H9 (cell line): ENCODE measurements at regions not wholly inside any gene's neighbourhood (a gene's known extent, or its start where the extent isn't known, plus 50 kb on each side); places are given as distances from the start of the nearest gene placed in this dataset.

ENCODE experiments used
- DNase-seq: peaks from one replicate; pipeline ENCODE4 v3.0.0-alpha.2; 2017
- H2AFZ ChIP-seq: one replicate; pipeline ENCODE4 v1.6.1; 2013; ENCODE audit warnings: mild to moderate bottlenecking, low read length, control low read depth, moderate library complexity
- H2AK5ac ChIP-seq: 2 replicates; pipeline ENCODE4 v1.6.1; 2013; ENCODE audit warnings: low read length, control low read depth, mixed read lengths; ENCODE audit not compliant: insufficient read length
- H2BK120ac ChIP-seq: one replicate; pipeline ENCODE4 v1.6.1; 2013; ENCODE audit warnings: low read depth, mild to moderate bottlenecking, low read length, control low read depth, inconsistent platforms; ENCODE audit not compliant: poor library complexity, severe bottlenecking
- H2BK12ac ChIP-seq: 2 replicates; pipeline ENCODE4 v1.6.1; 2013; ENCODE audit warnings: low read length, control low read depth, mixed read lengths, low read depth; ENCODE audit not compliant: insufficient read length
- H2BK15ac ChIP-seq: 2 replicates; pipeline ENCODE4 v1.6.1; 2013; ENCODE audit warnings: low read depth, low read length, control low read depth
- H2BK20ac ChIP-seq: one replicate; pipeline ENCODE4 v1.6.1; 2013; ENCODE audit warnings: low read depth, mild to moderate bottlenecking, low read length, control low read depth, inconsistent platforms; ENCODE audit not compliant: poor library complexity, severe bottlenecking
- H2BK5ac ChIP-seq: 2 replicates; pipeline ENCODE4 v1.6.1; 2013; ENCODE audit warnings: low read length, control low read depth, mixed read lengths; ENCODE audit not compliant: insufficient read length
- H3K14ac ChIP-seq: 2 replicates; pipeline ENCODE4 v1.6.1; 2013; ENCODE audit warnings: low read length, control low read depth; ENCODE audit not compliant: insufficient read depth
- H3K18ac ChIP-seq: 2 replicates; pipeline ENCODE4 v1.6.1; 2013; ENCODE audit warnings: low read depth, mild to moderate bottlenecking, mixed read lengths, low read length, control low read depth; ENCODE audit not compliant: insufficient read length
- H3K23ac ChIP-seq: 2 replicates; pipeline ENCODE4 v1.6.1; 2013; ENCODE audit warnings: low read length, control low read depth, mixed read lengths, low read depth; ENCODE audit not compliant: insufficient read length
- H3K23me2 ChIP-seq: 2 replicates; pipeline ENCODE4 v1.6.1; 2013; ENCODE audit warnings: low read depth, mild to moderate bottlenecking, mixed read lengths, low read length, control low read depth; ENCODE audit not compliant: insufficient read length, poor library complexity, severe bottlenecking
- H3K27ac ChIP-seq: 2 replicates; pipeline ENCODE4 v1.5.1; 2013; ENCODE audit warnings: low read length, control low read depth, mixed read lengths, low read depth; ENCODE audit not compliant: insufficient read length
- H3K27me3 ChIP-seq: 2 replicates; pipeline ENCODE4 v1.6.1; 2013; ENCODE audit warnings: low read length, control low read depth, inconsistent platforms; ENCODE audit not compliant: insufficient read depth
- H3K4ac ChIP-seq: 2 replicates; pipeline ENCODE4 v1.6.1; 2013; ENCODE audit warnings: low read depth, mild to moderate bottlenecking, control low read depth, inconsistent platforms, low read length, moderate library complexity
- H3K4me1 ChIP-seq: 2 replicates; pipeline ENCODE4 v1.6.1; 2013; ENCODE audit warnings: low read length, control low read depth, inconsistent platforms; ENCODE audit not compliant: insufficient read depth
- H3K4me2 ChIP-seq: 2 replicates; pipeline ENCODE4 v1.6.1; 2013; ENCODE audit warnings: low read length, control low read depth, mixed read lengths; ENCODE audit not compliant: insufficient read length, insufficient read depth
- H3K56ac ChIP-seq: 2 replicates; pipeline ENCODE4 v1.6.1; 2013; ENCODE audit warnings: low read depth, mild to moderate bottlenecking, mixed read lengths, low read length, control low read depth; ENCODE audit not compliant: insufficient read length
- H3K79me1 ChIP-seq: 2 replicates; pipeline ENCODE4 v1.6.1; 2013; ENCODE audit warnings: low read depth, mild to moderate bottlenecking, moderate library complexity, low read length, control low read depth, inconsistent platforms; ENCODE audit not compliant: insufficient read depth, poor library complexity, severe bottlenecking
- H3K79me2 ChIP-seq: 2 replicates; pipeline ENCODE4 v1.6.1; 2013; ENCODE audit warnings: low read length, control low read depth, inconsistent platforms; ENCODE audit not compliant: insufficient read depth
- H3K9ac ChIP-seq: 2 replicates; pipeline ENCODE4 v1.6.1; 2013; ENCODE audit warnings: low read length, control low read depth, mixed read lengths; ENCODE audit not compliant: insufficient read length; ENCODE audit errors: extremely low read depth
- H3K9me3 ChIP-seq: one replicate; pipeline ENCODE4 v1.6.1; 2013; ENCODE audit warnings: low read depth, low read length, inconsistent platforms; ENCODE audit not compliant: control insufficient read depth
- H3T11ph ChIP-seq: one replicate; pipeline ENCODE4 v1.6.1; 2013; ENCODE audit warnings: mild to moderate bottlenecking, low read length, control low read depth, inconsistent platforms
- H4K20me1 ChIP-seq: one replicate; pipeline ENCODE4 v1.6.1; 2013; ENCODE audit not compliant: control insufficient read depth, insufficient read length, insufficient read depth
- H4K5ac ChIP-seq: 2 replicates; pipeline ENCODE4 v1.6.1; 2013; ENCODE audit warnings: low read depth, mild to moderate bottlenecking, mixed read lengths, low read length, control low read depth; ENCODE audit not compliant: insufficient read length
- H4K8ac ChIP-seq: replicated peaks from 2 replicates; pipeline ENCODE4 v1.6.1; 2013; ENCODE audit warnings: low read length, control low read depth, mixed read lengths, low read depth; ENCODE audit not compliant: insufficient read length
- H4K91ac ChIP-seq: 2 replicates; pipeline ENCODE4 v1.6.1; 2013; ENCODE audit warnings: low read depth, mild to moderate bottlenecking, moderate library complexity, mixed read lengths, low read length, control low read depth; ENCODE audit not compliant: insufficient read length
- H3K27ac Mint-ChIP-seq, 3 experiments: 2 replicates in 2 of 3; 3 replicates in 1 of 3; pipeline ENCODE4 v1.8.0; 2020 to 2021; ENCODE audit warnings: mixed read lengths in 3 of 3, mild to moderate bottlenecking in 1 of 3, moderate library complexity in 1 of 3
- H3K27me3 Mint-ChIP-seq: 2 replicates; pipeline ENCODE4 v1.8.0; 2021; ENCODE audit warnings: low read depth, mild to moderate bottlenecking, moderate library complexity, mixed read lengths
- H3K36me3 Mint-ChIP-seq, 3 experiments: 2 replicates in 2 of 3; 3 replicates in 1 of 3; pipeline ENCODE4 v1.8.0; 2020 to 2021; ENCODE audit warnings: low read depth in 3 of 3, mixed read lengths in 3 of 3; ENCODE audit not compliant: insufficient read depth in 1 of 3
- H3K4me1 Mint-ChIP-seq, 2 experiments: 2 replicates each; pipeline ENCODE4 v1.8.0; 2020; ENCODE audit warnings: mixed read lengths in 2 of 2
- H3K4me3 Mint-ChIP-seq, 2 experiments: 2 replicates in 1 of 2; 3 replicates in 1 of 2; pipeline ENCODE4 v1.8.0; 2020 to 2021; ENCODE audit warnings: mild to moderate bottlenecking in 2 of 2, mixed read lengths in 2 of 2, moderate library complexity in 1 of 2
- H3K9me3 Mint-ChIP-seq, 2 experiments: 2 replicates in 1 of 2; 3 replicates in 1 of 2; pipeline ENCODE4 v1.8.0; 2020; ENCODE audit warnings: mild to moderate bottlenecking in 2 of 2, mixed read lengths in 2 of 2, moderate library complexity in 1 of 2
- WGBS: extraction: QIAGEN DNeasy Blood & Tissue Kit; methylation state at CpG from one replicate; pipeline ENCODE4 v1.1.7; 2013; ENCODE audit warnings: missing lambda C conversion rate, low lambda C conversion rate, mixed read lengths; ENCODE audit not compliant: insufficient read length; ENCODE audit errors: extremely low coverage; 5-methylcytosine and 5-hydroxymethylcytosine counted together
- TF ChIP-seq, protein P1 (sequence below): fragments of 200-600 bp; sonication (generic); conservative IDR thresholded peaks from 3 replicates; pipeline ENCODE4 v1.8.0; 2021; ENCODE audit warnings: antibody characterized with exemption, mild to moderate bottlenecking

DNA sequence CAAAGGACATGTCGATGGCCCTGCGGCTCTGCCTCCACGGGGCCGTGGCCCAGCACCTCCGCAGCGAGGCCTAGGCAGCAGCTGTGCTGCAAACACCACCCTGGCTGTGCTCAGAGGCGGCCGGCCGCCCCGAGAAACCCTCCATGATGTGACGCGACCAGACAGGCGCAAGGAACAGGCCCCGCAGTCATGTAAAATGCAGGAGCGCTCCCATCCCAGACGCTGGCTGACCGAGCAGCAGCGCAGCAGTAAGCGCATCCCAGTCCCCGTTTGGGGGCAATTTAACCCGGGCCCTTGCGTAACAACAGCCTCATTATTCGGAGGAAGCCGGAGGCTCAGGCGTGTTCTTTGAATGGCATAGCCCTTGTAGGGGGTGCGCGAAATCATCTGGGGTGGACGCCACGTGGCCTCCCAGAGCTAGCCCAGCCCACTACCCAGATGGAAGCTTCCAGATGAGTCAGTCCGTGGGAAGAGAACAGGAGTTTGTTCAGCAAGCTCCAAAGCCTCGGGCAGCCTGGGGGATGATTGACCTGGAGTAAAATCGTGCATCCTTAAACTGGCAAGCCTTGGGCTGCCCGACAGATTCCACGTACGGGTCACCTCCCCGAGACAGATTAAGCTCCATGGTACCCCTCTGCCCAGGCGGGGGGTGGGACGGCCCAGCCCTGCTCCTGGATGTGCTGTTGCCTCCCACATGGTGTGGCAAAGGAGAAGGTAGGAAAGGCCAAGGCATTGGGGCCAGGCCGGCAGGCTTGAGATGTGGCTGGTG is 124.0 kb downstream of the HMX1 start:
- Mint-ChIP-seq H3K4me1 (peaks cover 9 to 17% of the 10 kb centered on the region in 2 experiments), H3K27me3 (peaks cover 18% of the 10 kb centered on the region), H3K4me3 (no peak overlapping the region), H3K27ac (no peak overlapping the region), H3K36me3 (no peaks in the 10 kb centered on the region), H3K9me3 (peaks cover 7 to 10% of the 10 kb centered on the region in 2 experiments; a peak in 4 of 5 replicates)
- Histone ChIP-seq H2BK120ac (no peak overlapping the region), H3K4me1 (no peaks in the 10 kb centered on the region), H3K23me2 (no peaks in the 10 kb centered on the region), H2BK15ac (no peak overlapping the region), H3K27me3 (0 out of 2 replicates have a peak, but pooled peaks cover 2% of the 10 kb centered on the region), H3K18ac (no peak overlapping the region), H2AFZ (no peak overlapping the region), H2BK12ac (no peak overlapping the region), H2AK5ac (no peak overlapping the region), H3K79me1 (no peaks in the 10 kb centered on the region), H2BK5ac (no peak overlapping the region), H4K8ac (no peak overlapping the region), H3K4ac (no peak overlapping the region), H3K56ac (no peak overlapping the region), H4K20me1 (no peaks in the 10 kb centered on the region), H4K5ac (no peak overlapping the region), H3K14ac (no peak overlapping the region), H3K9me3 (no peaks in the 10 kb centered on the region), H2BK20ac (no peak overlapping the region), H3K9ac (no peak overlapping the region), H3K79me2 (no peaks in the 10 kb centered on the region), H3T11ph (no peak overlapping the region), H4K91ac (no peak overlapping the region), H3K27ac (no peak overlapping the region), H3K4me2 (no peak overlapping the region), H3K23ac (no peak overlapping the region)
- WGBS: no CpG with 5 or more reads among the region's 39 CpGs
- DNase-seq: no peak
- TF ChIP-seq, protein P1, sequence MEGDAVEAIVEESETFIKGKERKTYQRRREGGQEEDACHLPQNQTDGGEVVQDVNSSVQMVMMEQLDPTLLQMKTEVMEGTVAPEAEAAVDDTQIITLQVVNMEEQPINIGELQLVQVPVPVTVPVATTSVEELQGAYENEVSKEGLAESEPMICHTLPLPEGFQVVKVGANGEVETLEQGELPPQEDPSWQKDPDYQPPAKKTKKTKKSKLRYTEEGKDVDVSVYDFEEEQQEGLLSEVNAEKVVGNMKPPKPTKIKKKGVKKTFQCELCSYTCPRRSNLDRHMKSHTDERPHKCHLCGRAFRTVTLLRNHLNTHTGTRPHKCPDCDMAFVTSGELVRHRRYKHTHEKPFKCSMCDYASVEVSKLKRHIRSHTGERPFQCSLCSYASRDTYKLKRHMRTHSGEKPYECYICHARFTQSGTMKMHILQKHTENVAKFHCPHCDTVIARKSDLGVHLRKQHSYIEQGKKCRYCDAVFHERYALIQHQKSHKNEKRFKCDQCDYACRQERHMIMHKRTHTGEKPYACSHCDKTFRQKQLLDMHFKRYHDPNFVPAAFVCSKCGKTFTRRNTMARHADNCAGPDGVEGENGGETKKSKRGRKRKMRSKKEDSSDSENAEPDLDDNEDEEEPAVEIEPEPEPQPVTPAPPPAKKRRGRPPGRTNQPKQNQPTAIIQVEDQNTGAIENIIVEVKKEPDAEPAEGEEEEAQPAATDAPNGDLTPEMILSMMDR: no peak
